Daoy (cell line): ENCODE measurements at regions not wholly inside any gene's neighbourhood (a gene's known extent, or its start where the extent isn't known, plus 50 kb on each side); places are given as distances from the start of the nearest gene placed in this dataset.
"Not testable (repeated sequence)": the region's sequence is repeated elsewhere in the genome, so short reads cannot be mapped to it uniquely, and the experiment has no call there.

ENCODE experiments used
- DNase-seq: peaks from one replicate; pipeline ENCODE4 v3.0.0-alpha.2; 2015; ENCODE audit warnings: low read depth

DNA sequence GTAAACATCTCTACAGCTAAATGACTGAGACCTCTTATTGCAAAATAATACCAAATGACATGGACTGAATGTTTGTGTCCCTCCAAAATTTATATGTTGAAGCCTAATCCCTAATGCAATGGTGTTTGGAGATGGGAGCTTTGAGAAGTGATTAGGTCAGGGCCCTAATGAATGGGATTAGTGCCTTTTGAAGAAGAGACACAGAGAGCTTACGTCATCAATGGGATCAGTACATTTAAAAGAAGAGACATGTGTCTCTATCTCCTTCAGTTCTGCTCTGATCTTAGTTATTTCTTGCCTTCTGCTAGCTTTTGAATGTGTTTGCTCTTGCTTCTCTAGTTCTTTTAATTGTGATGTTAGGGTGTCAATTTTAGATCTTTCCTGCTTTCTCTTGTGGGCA is 301.6 kb upstream of the FSTL5 start:
- DNase-seq, result not testable (repeated sequence)

DNA sequence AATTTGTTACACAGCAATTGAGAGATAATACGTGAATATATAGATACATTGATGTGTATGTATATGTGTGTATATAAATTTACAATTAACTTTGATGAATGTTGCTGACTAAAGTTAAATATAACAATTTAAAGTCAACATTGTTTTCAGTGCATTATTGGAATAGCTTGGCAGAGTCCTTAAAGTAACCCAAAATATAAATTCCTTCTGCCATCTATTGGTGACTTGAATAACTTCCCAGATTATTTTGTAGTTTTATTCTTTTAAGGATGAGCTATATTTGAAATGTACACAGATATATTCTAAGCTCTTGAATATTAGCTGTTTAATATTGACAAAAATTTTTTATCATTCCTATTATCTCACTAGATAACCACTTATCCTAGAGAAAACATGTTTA is 298.2 kb upstream of the FSTL5 start:
- no peak for DNase-seq

DNA sequence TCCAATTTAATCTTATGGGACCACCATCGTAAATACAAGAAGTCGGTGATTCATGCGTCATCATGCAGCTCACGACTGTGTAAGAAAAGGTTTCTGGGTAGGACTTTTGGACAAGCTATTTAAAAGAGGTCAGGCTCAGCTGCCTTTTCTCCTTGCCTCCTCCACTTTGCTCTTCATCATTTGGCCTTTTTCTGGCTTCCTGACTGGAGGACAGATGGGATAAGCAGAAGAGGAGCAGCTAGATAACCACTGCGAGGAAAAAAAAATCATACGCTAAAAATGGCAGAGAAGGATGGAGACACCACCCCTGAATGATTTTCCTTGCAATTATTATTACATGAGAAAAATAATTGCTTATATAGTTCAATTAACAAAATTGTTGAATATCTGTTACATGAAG is 294.3 kb upstream of the FSTL5 start:
- DNase-seq, result no peak

DNA sequence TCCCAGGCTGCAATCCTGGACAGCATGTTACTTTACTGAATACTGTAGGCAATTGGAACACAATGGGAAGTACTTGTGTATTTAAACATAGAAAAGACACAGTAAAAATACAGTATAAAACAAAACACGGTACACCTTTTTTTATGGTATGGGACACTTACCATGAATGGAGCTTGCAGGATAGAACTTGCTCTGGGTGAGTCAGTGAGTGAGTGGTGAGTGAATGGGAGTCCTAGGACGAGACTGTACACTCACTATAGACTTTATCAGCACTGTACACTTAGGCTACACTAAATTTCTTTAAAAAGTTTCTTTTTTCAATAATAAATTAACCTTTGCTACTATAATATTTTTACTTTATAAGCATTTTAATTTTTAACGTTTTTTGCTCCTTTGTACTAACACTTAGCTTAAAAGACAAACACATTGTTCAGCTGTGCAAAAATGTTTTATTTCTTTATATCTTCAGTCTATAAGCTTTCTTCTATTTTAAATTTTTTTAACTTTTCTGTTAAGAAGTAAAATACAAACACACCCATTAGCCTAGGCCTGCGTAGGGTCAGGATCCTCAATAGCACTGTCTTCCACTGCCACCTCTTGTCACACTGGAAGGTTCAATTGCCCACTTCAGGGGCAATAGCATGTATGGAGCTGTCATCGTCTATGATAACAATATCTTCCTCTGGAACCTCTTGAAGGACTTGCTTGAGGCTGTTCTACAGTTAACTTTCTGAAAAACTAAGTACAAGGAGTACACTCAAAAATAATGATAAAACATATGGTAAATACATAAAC is 293.5 kb upstream of the FSTL5 start:
- DNase-seq, result no peak

DNA sequence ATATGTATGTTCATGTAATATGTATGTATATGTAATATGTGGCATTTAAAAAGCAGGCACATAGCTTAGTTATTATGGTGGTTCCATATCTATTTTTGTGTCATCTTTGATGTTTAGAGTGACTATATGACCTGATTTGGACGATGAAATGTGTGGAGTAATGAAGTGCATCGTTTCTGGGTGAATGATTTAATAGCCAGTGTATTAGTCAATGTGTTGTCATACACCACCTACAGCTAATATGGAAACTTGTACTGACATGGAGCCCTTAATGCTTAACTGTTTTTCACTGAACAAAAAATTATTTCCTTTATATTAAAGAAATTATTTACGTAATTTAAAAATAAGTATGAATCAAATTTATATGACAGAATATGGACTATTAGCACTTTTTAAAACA is 292.3 kb upstream of the FSTL5 start:
- no peak for DNase-seq

DNA sequence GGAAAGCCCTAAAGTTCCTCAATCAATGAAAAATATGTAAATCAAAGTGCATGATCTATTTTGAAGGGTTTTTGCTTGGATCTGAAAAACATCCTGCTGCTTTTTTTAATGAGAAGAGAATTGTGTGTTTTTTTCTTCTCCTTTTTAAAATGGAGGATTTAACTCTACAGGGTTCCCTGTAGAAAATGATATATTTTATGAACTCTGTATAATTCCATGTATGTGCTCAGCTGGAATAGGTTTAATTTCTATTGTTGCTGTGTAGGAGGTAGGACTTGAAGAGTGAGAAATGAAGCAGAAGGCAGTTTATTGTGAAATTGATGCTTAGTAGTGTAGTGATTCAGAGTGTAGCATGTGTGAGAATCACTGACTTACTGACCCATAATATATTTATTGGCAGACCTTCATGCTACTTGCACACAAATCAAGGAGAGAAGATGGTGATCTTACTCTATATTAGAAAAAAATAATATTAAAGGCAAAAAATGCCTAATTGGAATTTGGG is 286.8 kb upstream of the FSTL5 start:
- no peak for DNase-seq

DNA sequence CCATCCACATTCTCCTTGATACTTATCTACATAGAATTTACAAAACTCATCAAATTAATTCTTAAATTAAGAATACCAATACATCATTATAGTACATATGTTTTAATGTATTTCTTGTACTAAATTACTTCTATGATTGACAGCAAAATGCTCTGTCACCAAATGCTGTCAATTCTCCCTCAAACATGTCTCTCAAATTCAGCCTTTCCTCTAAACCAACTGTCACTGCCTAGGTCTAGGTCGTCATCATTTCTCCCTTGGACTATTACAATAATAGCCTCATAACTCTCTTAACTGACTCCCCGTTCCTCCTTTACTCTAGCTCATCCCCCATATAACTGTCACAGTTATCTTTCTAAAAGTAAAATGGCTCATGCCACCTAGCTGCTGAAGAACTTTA is 279.7 kb upstream of the FSTL5 start:
- DNase-seq, result no peak

DNA sequence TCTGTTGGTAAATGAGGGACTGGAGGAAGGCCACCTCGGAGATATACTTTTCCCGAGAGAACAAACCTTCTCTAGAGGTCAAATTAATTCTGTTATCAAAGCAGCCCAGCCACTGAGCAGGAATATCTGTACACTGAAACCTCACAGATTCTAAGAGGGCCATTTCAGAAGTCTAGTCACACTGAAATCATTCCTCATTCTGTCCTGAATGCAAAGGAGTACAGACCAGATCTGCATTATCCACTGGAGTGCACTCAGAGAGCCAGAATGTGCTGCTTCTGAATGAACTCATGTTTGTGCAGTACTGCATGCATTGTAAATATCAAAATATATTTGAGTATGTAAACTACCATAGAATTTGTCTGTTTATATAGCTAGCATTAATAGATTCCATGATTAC is 278.3 kb upstream of the FSTL5 start:
- DNase-seq, result no peak

DNA sequence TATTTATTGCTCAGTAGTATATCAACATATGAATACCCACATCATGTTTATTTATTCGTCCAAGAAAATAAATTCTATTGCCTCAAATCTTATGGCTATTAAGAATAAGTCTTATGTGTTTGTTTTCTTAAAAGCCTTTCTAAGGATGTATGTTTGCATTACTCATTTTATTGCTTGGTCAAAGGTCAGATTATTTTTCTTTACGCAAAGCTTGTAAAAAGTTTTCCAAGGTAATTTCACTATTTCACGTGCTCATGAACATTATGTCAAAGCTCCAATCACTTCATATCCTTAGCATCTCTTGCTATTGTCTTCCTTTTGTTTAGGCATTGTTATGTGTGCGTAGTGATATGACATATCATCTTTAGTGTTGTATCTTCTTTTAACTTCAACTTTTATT is 258.5 kb upstream of the FSTL5 start:
- no peak for DNase-seq

DNA sequence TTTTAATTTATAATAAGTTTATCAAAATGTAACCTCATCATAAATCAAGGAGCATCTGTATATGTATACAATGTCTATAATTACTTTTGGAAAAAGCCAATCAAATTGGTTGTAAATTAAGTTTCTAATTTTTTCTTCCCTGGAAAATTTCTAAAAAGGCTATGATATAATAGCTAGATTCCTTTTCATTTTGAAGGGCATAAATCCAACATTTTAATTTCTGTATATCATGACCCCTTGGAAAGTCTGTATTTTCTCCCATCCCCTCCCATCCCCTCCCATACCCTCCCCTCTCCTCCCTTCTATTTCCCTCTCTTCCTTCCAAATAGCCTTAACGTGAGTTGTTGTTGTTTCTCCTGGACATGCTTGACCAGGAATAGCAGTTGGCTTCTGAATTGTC is 247.1 kb upstream of the FSTL5 start:
- no peak for DNase-seq

DNA sequence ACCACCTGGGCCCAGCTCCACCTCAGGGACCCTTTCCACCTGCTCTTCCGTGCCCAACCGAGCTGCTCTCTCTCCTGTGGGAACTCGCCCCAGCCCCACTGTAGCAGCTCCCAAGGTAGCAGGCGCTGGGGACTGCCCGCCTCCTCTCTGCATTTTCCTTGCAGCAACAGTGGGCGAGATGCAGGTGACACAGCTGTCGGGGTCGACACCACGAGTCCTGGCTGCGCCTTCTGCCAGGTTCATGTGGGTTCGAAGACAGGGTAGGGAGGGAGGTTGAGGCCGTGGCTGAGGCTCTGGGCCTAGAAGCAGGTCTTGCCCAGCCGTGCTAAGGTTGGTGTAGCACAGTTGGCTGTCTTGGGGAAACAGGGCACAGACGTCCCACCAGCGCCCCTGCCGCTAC is 245.2 kb upstream of the FSTL5 start:
- no peak for DNase-seq

DNA sequence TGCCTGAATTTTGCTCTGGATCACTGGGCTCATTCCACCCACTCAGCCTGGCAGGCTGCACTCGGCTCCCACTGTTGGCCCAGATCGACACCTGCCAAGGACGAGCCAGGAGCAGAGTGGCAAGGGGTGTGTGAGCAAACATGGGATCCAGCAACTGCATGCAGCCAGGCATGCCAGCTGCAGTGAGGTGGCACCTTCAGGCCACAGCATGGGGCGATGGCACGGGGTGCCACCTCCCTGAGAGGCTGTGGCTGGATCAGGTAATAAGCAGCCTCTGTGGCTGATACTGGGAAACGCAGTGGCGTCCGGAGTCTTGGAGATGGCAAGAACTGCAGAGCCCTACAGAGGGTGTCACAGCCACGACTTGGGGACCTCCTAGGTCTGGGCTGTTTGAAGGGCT is 244.5 kb upstream of the FSTL5 start:
- DNase-seq, result no peak

DNA sequence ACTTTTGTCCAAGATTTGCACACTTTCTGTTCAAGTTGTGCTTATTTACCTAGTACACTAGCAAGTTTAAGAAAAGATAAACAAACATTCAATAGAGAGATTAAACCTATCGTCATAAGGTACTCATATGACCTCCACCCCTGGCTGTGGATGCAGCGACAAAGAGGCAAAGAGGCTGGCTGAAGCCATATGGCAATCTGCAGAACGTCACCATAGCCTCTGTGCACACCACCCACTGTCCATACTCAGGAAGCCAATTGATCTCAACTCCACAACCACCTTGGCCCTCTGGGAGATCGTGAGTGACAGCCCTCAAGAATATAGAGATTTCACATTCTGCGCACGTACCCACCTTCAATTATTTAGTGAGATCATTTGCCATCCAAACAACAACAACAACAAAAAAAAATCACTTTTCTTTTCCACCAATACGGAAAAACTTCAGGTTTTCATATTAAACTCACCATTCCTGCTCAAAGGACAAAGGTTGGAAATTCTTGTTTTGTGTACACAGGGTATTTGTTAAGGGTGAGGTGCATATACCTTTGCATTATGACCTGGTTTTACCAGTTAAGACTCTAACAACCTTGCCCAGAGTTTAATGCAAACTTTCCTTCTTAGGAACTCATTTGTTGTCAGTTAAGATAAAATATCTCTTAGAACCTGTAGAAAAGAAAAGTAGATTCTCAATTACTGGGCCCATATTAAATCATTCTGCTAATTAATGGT is 243.0 kb upstream of the FSTL5 start:
- no peak for DNase-seq

DNA sequence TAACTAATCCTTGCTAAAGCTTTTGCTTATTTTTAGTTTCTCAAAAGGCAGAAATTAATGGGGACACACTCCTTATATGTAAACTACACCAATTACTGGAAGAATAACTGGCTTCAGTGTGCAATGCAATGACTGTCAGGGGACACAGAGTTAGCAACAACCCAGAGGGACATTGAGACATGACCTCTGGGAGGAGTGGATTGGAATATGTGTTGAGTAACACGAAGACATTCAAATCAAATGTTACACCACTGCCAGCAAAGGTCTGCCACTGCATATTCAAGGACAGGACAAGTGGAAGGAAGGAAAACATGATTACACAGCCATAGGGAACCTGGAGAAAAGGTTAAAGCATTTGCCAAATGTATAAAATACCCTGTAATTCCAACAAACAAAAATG is 240.1 kb upstream of the FSTL5 start:
- DNase-seq, result no peak

DNA sequence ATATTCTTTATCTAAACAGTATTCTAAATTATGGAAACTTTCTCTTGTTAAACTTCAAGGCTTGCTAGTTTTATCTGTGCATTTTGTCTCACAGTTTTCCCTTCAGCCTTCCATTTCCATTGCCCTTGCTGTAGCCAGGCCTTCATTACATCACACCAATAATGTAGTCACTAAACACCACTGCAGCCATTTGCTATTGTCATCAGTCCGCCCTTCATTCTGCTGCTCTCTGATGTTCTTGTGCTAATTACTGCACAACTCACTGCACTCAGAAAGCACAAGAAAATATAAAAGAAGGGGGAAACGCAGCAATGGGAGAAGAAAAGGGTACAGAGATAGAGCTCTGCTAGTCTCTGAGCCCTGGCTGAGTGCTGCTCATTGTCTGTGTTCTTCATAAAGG is 239.6 kb upstream of the FSTL5 start:
- no peak for DNase-seq

DNA sequence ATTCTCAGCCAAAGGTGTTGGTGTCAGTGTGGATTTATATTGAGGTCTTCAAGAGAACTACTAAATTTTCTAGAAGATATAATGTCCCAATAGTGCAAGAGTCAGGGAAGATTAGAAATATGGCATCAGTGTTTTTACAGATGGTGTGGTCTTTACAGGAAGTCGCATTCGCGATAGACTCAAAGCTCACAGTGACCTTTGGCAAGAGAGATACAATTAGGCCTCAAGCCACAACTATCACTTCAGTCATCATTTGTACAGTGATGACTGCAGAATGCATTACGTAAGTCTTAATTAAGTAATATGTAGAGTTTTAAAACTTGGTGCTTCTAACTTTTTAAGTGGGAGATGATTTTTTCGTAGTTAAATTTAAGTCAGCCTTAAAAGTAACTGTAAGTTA is 237.2 kb upstream of the FSTL5 start:
- no peak for DNase-seq

DNA sequence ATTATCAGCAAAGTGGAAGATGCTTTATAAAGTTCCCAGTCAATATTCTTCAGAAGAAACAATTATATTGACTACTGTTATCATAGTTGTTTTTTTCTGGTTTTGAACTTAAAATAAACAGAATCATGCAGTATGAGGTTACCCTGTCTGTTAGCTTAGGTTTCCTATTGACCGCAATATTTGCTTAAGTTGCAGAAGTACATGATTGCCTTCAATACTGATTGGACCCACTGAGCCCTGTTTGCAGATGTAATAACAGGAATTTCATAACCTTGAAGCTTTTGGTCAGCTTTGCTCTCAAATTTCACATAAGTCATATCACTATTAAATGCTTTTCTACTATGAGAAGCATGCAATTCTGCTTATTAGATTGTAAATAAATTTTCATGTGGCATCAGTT is 229.1 kb upstream of the FSTL5 start:
- DNase-seq, result no peak

DNA sequence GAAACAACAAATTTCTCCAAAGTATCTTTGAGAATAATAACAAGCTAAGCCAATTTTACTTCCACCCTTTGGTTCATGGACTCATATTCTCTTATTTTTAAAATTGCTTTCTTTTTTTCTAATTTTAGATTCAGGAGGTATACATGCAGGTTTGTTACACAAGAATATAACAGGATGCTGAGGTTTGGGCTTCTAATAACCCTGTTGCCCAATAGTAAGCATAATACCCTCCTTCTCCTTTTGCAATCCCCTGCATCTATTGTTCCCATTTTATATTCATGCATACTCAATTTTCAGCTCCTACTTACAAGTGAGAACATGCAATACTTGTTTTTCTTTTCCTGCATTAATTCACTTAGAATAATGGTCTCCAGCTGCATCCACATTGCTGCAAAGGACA is 202.3 kb upstream of the FSTL5 start:
- no peak for DNase-seq

DNA sequence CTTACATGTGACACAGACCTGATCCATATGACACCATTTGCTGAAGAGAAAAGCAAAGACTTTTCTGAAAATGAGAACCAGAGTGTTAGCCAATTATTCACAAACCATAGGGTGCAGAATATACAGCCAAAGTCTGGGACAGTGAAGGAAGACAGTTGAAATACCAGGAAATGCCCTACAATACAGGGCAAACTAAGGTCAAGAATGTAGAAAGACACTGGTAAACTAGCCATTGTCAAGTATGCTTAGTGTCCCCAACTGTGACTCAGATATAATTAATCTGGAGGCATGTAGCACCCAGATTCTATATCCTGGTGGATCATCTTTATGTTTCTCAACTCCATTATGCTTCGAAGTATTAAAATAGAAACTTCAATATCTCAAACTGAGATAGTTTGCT is 200.9 kb upstream of the FSTL5 start:
- DNase-seq, result no peak

DNA sequence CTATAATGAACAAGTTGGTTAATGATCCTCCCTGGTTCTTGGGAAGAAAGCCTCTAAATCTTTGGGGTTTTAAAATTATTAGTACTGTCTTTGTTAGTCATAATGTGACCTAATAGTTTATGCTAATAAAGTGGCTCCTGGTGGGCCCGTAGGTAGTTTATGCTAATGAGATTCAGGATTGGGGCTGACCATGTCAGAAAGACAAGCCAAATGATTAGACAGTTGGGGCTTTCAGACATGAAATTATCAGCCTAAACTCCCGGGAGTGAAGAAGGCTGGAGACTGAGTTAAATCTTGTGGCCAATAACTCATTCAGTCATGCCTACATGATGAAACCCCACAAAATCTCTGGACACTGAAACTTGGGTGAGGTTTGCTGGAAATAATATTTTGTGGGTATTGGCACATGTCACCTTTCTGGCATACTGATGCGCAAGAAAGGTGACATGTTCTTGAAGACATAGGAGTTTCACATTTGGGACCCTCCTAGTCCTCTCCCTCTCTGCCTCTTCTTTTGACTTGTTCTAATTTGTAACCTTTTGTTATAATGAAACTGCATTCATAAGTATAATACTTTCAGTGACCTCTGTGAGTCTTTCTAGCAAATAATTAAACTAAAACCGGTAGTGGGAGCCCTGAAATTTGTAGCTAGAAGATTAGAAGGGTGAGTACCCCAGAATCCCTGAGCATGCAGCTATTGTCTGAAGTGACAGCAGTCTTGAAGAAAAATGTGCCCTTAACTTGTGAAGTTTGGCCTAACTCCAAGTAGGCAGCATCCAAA is 196.8 kb upstream of the FSTL5 start:
- DNase-seq, result no peak

DNA sequence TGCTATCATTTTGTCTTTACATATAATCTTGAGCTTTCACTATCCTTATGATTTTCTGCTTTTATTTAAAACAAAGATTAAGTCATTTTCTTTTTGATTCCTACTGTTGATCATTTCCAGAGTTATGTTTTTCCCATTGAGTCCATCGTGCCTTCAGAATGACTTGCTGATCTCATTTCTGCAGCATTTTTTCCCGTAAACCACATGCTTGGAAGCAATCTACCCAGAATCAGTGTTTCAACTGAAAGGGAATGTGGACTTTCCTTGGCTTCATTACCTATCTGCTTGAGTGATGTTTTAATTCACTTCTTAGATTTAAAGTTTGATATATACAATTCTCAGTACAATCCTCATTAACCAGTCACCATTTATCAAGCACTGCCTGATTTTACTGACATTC is 192.4 kb upstream of the FSTL5 start:
- DNase-seq, result no peak

DNA sequence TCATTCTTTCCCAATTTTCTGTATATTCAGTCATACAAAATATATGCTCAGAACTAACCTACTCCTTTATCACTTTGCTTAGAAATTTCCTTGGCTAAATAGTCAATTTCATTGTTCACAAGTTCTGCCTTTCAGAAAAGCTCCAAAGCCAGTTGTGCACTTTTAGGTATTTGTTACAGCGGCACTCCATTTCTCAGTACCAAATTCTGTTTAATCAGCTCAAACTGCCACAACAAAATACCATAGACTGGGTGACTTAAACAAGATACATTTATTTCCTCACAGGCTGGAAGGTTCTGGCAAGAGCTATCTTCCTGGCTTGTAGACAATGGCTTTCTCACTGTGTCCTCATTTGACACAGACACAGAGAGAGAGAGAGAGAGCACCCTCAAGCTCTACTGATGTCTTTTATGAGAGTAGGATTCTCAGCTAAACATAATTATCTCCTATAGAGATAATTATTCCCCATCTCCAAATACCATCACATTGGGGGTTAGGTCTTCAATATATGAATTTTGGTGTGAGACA is 188.8 kb upstream of the FSTL5 start:
- no peak for DNase-seq
